Naive thymus-derived CD8-positive, alpha-beta T cell (primary cell): ENCODE measurements at regions not wholly inside any gene's neighbourhood (a gene's known extent, or its start where the extent isn't known, plus 50 kb on each side); places are given as distances from the start of the nearest gene placed in this dataset.
A peak's percentile ranks its signal among the peaks of the same experiment; 100 is the strongest.

Source experiments
- ATAC-seq, 2 donors: fragments of 150-1000 bp; cut with Tn5 transposase in 1 of 2; sonication (Bioruptor Pico), chemical (Tn5 transposase) in 1 of 2; 1 replicate in 1 of 2; 2 replicates in 1 of 2; pipeline ENCODE4 v1.10.0; 2021; ENCODE audit warnings: mild to moderate bottlenecking in 2 of 2, moderate library complexity in 2 of 2
- POLR2A ChIA-PET: fragments of 350-600 bp; sonication (Branson Sonifier 250); formaldehyde crosslinking; loops from one replicate; lab custom pipeline; 2021; ENCODE audit warnings: antibody characterized with exemption; lab: Charles Lee
- DNase-seq, 10 donors: peaks; one replicate each; pipeline versions ENCODE4 v3.0.0 to v3.0.0-alpha.2; 2020 to 2022
- H3K27ac Mint-ChIP-seq, 10 donors: one replicate each; pipeline ENCODE4 v1.8.0; 2020 to 2022; ENCODE audit warnings: mild to moderate bottlenecking in 10 of 10, mixed read lengths in 10 of 10, moderate library complexity in 4 of 10, inconsistent platforms in 1 of 10
- H3K27me3 Mint-ChIP-seq, 5 donors: one replicate each; pipeline ENCODE4 v1.8.0; 2021 to 2022; ENCODE audit warnings: mixed read lengths in 5 of 5
- H3K36me3 Mint-ChIP-seq, 3 donors: one replicate each; pipeline ENCODE4 v1.8.0; 2020 to 2022; ENCODE audit warnings: mixed read lengths in 3 of 3, mild to moderate bottlenecking in 2 of 3, inconsistent platforms in 1 of 3
- H3K4me1 Mint-ChIP-seq, 4 donors: one replicate each; pipeline ENCODE4 v1.8.0; 2021 to 2022; ENCODE audit warnings: mixed read lengths in 4 of 4
- H3K4me3 Mint-ChIP-seq, 10 donors: one replicate each; pipeline ENCODE4 v1.8.0; 2020 to 2022; ENCODE audit warnings: mild to moderate bottlenecking in 10 of 10, mixed read lengths in 10 of 10, moderate library complexity in 6 of 10, inconsistent platforms in 1 of 10
- H3K9me3 Mint-ChIP-seq, 9 donors: one replicate each; pipeline ENCODE4 v1.8.0; 2020 to 2022; ENCODE audit warnings: mixed read lengths in 9 of 9, mild to moderate bottlenecking in 3 of 9, inconsistent platforms in 1 of 9, moderate library complexity in 1 of 9

DNA sequence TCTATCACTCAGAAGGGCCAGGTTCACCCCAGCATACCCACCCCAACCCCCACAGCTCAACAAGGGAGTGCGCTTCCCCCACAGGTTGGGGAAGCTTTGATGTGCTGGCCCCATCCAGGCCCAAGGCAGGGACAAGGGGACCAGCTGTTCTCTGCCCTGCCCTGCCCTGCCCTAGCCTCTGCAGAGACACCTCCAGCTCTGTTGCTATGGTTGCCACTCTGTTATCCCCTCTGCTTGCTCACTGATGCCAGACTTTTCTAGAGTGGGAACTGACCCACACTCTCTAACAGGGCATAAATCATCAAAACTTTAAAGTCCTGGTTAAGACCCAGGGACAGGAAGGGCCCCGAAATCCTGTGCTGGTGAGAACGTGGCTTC, 50.4 kb upstream of the ENPP7 start:
- no peaks in the 10 kb centered on the region for H3K4me1 Mint-ChIP-seq
- H3K36me3 Mint-ChIP-seq = no peaks in the 10 kb centered on the region
- ATAC-seq (no peak), DNase-seq (peak in 1 of 10 donors; percentile 22)
- H3K27ac Mint-ChIP-seq = peak overlapping the region in 1 of 10 donors; percentile 69
- peaks cover 0 to 3% (median 0%) of the 10 kb centered on the region in 9 donors for H3K9me3 Mint-ChIP-seq
- POLR2A ChIA-PET = no interaction called here
- H3K4me3 Mint-ChIP-seq = no peak overlapping the region
- peaks cover 16 to 45% (median 30%) of the 10 kb centered on the region in 5 donors for H3K27me3 Mint-ChIP-seq

DNA sequence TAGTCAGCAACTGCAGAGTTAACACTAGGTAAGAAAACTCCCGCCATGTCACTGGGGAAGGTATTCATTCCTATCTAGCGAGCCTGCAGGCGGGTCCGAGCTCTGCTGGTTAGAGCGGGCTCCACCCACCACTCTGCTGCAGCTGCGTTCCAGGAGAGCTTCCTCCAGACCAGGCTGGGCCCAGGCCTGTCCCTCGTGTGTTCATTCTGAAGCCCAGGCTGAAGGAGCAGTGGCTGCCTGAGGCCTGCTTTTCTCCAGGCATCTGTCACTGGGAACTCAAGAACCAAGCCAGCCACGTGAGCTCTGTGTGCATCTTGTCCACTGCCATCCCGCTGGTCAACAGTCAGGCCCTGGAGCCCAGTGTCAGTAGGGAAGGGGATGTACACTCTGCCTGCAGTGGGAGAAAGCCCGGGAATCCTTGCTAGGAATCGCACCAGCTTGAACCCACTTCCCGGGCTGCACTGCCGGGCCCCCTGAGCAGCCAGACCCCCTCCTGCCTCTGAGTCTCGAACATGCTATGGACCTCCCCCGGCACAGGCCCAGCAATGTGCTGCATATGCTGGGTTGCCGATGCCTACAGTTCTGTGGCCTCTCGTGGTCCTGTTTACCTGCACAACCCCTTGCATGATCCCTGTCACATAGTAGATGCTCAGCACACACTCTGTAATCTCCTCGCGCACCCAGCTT, 51.0 kb upstream of the ENPP7 start:
- peaks cover 0 to 4% (median 0%) of the 10 kb centered on the region in 9 donors for H3K9me3 Mint-ChIP-seq
- no peaks in the 10 kb centered on the region for H3K4me1 Mint-ChIP-seq
- DNase-seq (peak in 1 of 10 donors; percentile 35), ATAC-seq (no peak)
- POLR2A ChIA-PET = no interaction called here
- no peaks in the 10 kb centered on the region for H3K36me3 Mint-ChIP-seq
- H3K4me3 Mint-ChIP-seq = no peak overlapping the region
- H3K27ac Mint-ChIP-seq = peak overlapping the region in 1 of 10 donors; percentile 69
- H3K27me3 Mint-ChIP-seq = peaks cover 16 to 45% (median 26%) of the 10 kb centered on the region in 5 donors

DNA sequence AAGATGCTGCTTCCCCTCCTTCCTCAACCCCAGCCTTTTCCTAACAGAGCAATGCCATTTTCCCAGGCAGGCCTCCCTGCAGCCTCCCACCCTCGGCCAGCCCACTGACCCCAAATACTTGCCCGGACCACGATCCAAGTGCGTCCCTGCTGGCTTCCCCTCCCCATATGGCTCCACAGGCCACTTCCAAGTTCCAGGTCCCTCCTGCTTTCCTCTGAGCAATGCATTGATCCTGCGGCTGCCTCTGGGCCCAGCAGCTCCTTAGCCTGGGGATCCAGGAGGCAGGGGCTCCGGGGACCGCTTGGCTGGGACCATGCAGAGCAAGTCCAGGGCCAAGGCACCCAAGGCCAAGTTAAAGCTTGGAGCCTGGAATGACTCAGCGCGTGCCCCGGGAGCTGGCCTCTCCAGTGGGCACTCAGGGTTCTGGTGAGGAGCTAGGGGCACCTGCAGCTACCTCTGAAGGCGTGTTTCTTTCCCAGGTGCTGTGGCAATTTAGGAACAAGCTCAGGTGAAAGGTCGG, 51.9 kb upstream of the ENPP7 start:
- DNase-seq = peak in 1 of 10 donors; percentile 45
- Mint-ChIP-seq H3K27me3 (peaks cover 16 to 54% (median 26%) of the 10 kb centered on the region in 5 donors), H3K9me3 (peaks cover 0 to 11% (median 5%) of the 10 kb centered on the region in 9 donors), H3K4me3 (no peak overlapping the region), H3K4me1 (no peaks in the 10 kb centered on the region), H3K27ac (no peak overlapping the region), H3K36me3 (peaks cover 0 to 2% (median 0%) of the 10 kb centered on the region in 3 donors)
- no peak for ATAC-seq
- POLR2A ChIA-PET = no interaction called here

DNA sequence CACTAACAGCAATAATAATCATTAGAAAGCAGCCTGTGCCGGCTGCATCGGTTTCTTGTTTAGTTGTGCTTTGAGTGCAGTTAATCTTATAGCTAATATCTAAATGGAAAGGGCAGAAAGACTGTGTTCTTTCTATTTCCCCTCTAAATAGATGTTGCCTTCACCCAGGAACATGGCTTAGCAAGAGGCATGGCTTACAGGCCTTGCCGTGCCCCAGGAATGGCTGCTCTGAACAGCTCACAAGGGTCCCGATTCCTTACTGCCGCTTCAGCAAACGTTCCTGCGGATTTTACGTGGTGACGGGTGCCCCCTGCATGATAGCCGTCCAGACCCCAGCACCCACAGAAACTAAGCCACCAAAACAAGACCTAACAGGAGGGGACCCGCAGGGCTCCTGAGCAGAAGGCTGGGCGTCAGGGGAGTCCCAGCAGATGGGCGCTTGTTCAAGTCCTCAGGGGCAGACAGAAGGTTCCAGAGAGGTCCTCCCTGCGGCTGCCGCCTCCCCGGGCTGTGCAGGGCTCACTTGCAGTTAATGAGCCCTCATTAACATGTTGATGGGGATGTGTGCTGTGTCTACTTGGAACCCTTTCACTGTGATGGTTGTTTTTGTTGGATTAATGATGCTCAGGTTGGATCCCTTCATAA, 52.5 kb upstream of the ENPP7 start:
- ATAC-seq (no peak), DNase-seq (peak in 1 of 10 donors; percentile 23)
- no peak overlapping the region for H3K4me3 Mint-ChIP-seq
- POLR2A ChIA-PET = no interaction called here
- H3K27me3 Mint-ChIP-seq = peaks cover 16 to 60% (median 30%) of the 10 kb centered on the region in 5 donors
- peaks cover 0 to 17% (median 11%) of the 10 kb centered on the region in 9 donors for H3K9me3 Mint-ChIP-seq
- no peaks in the 10 kb centered on the region for H3K4me1 Mint-ChIP-seq
- peaks cover 0 to 8% (median 1%) of the 10 kb centered on the region in 3 donors for H3K36me3 Mint-ChIP-seq
- H3K27ac Mint-ChIP-seq = no peak overlapping the region

DNA sequence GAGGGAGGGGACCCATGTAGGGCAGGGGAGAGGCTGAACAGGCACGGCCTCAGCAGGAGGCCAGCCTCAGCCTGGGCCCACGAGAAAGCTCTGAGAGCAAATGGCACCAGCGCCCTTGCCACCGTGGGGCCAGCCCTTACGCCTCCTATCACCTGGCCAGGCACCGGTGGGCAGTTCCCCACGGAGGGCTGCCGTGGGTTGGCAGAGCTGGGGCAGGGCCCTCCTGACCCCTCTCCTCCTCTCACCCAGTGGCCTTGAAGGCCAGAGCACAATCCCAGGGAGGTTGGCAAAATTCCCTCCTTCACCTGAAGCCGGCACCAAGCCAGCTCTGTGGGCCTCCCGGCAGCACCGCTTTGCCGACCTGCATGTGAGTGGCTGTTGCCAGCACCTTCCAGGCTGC, 53.1 kb upstream of the ENPP7 start:
- no peaks in the 10 kb centered on the region for H3K4me1 Mint-ChIP-seq
- DNase-seq = no peak
- H3K36me3 Mint-ChIP-seq = peaks cover under 1 to 10% (median 3%) of the 10 kb centered on the region in 3 donors
- POLR2A ChIA-PET = no interaction called here
- no peak overlapping the region for H3K27ac Mint-ChIP-seq
- no peak for ATAC-seq
- H3K9me3 Mint-ChIP-seq = peaks cover 0 to 21% (median 13%) of the 10 kb centered on the region in 9 donors
- H3K27me3 Mint-ChIP-seq = peaks cover 15 to 60% (median 34%) of the 10 kb centered on the region in 5 donors
- H3K4me3 Mint-ChIP-seq = no peak overlapping the region

DNA sequence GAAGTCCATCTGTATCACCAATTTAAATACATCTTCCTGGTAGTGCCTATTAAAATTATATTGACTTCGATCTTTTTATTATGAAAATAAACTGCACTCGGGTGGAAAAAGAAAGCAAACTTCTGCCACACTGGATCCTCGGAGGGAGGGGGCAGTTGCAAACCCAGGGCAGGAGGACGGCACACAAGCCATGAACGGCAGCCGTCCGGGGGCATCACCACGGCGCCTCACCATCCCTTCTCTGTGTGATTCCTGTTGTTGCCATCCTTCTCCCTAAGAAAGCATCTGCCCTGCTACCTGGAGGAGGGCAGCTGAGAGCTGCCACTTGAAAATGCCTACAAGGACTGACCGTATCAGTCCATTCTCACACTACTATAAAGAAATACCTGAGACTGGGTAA, 53.9 kb upstream of the ENPP7 start:
- H3K4me3 Mint-ChIP-seq = no peak overlapping the region
- ATAC-seq = no peak

DNA sequence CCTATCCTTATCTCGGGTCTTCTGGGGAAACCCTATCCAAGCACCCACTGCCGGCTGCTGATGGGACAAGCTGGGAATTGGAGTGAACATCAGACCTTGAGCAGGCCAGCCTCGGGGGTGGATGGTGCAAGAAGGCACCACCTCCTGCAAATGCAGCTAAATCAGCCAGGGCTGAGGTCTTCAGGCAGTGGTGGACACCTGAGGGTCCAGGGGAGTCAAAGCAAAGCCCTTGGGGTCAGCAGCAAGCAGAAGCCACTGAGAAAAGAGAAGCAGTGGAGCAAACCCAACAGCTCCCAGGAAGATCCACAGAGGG, 55.4 kb upstream of the ENPP7 start:
- peaks cover 9 to 55% (median 35%) of the 10 kb centered on the region in 5 donors for H3K27me3 Mint-ChIP-seq

More for the DNA sequence above, 53.9 kb upstream of the ENPP7 start:
- Mint-ChIP-seq H3K27me3 (peaks cover 17 to 59% (median 36%) of the 10 kb centered on the region in 5 donors), H3K4me1 (no peaks in the 10 kb centered on the region), H3K27ac (no peak overlapping the region), H3K9me3 (peaks cover 0 to 27% (median 18%) of the 10 kb centered on the region in 9 donors), H3K36me3 (peaks cover 2 to 15% (median 7%) of the 10 kb centered on the region in 3 donors)
- POLR2A ChIA-PET = no interaction called here
- peak in 1 of 10 donors; percentile 34 for DNase-seq

DNA sequence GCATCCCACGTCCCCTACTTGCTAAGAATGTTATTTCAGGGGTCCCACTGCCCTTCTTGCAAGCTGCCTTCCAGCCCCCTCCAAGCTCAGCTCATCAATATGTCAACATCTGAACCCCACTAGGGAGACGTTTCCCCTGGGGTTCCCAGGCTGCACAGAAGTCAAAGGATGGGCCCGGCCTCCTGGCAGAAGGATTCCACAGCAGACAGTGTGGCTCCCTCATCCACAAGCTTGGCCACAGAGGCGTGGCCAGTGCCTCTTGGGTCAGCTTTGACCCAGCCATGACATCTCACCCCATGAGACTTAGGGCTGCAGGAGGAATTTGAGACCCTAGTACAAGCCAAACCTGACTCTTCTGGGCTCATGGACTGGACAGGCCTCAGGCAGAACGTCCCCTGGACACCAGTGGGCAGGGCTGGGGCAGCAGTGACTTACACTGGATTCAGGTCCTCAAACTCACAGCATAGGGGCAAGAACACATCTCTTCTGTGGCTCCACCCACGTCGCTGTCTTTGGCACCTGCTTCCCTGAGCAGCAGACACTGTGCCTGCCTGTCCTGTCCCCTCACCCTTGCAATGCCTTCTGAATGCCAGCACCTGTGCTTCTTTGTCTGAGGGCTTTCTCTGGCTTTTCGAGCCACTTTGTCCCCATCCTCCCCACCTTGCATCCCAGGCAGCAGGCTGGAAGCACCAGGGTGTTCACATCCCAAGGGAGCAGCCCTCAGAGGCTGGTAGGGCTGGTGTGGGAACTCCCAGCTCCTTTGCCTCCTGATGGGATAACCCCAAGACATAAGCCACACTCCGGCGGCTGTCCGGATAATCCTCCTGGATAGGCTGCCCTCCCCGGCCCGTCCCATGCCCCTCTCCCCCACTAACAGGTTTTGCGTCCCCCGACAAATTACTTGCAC, 56.0 kb upstream of the ENPP7 start:
- ATAC-seq = no peak
- DNase-seq = peak in 1 of 10 donors; percentile 36
- POLR2A ChIA-PET = no interaction called here
- Mint-ChIP-seq H3K9me3 (peaks cover 0 to 27% (median 18%) of the 10 kb centered on the region in 9 donors), H3K27me3 (peaks cover 8 to 53% (median 41%) of the 10 kb centered on the region in 5 donors), H3K4me3 (no peak overlapping the region), H3K36me3 (peaks cover 2 to 15% (median 7%) of the 10 kb centered on the region in 3 donors), H3K27ac (no peak overlapping the region), H3K4me1 (no peaks in the 10 kb centered on the region)

More for the DNA sequence above, 55.4 kb upstream of the ENPP7 start:
- Mint-ChIP-seq H3K27ac (no peak overlapping the region), H3K9me3 (peaks cover 0 to 27% (median 18%) of the 10 kb centered on the region in 9 donors), H3K4me1 (no peaks in the 10 kb centered on the region), H3K36me3 (peaks cover 2 to 15% (median 7%) of the 10 kb centered on the region in 3 donors), H3K4me3 (no peak overlapping the region)
- POLR2A ChIA-PET = no interaction called here
- ATAC-seq (no peak), DNase-seq (peak in 1 of 10 donors; percentile 55)

DNA sequence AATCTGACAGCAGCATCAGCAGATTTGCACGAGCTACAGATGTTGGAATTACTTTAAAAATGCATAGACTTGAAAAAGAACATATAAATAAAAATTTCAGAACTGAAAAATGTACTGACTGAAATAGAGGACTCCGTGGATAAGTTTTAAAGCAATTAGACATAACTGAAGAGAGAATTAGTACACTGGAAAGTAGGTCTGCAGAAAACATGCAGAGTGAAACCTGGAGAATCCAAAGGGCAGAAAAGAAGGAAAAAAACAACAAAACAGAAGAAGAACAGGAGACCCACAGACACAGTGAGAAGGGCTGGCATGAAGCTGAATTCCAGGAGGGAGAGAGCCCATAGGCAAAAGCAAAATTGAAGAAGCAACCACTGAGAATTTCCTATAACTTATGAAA, 57.2 kb upstream of the ENPP7 start:
- POLR2A ChIA-PET = no interaction called here
- H3K27ac Mint-ChIP-seq = no peak overlapping the region
- ATAC-seq (no peak), DNase-seq (no peak)
- peaks cover 2 to 15% (median 7%) of the 10 kb centered on the region in 3 donors for H3K36me3 Mint-ChIP-seq
- no peaks in the 10 kb centered on the region for H3K4me1 Mint-ChIP-seq
- H3K9me3 Mint-ChIP-seq = peaks cover 0 to 29% (median 18%) of the 10 kb centered on the region in 9 donors
- H3K4me3 Mint-ChIP-seq = no peak overlapping the region
- peaks cover 13 to 55% (median 49%) of the 10 kb centered on the region in 5 donors for H3K27me3 Mint-ChIP-seq

DNA sequence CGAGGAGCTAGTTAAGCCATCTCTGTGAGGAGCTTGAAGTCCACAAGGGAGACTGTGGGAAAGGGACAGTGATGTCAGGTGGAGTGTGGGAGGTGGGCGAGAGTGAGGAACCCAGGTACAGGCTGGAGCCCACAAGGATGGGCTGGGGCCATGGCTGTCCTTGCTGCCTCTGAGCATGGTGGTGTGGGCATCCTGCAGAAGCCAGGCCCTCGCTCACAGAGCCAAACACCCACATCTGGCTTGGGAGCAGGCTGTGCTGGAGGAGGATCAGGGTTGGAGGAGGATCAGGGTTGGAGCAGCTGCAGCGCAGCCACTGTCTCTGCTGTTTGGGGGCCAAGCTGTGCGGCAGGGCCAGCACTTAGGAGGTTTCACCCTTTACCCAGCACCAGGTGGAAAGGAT, 58.2 kb upstream of the ENPP7 start:
- Mint-ChIP-seq H3K27me3 (peaks cover 13 to 65% (median 55%) of the 10 kb centered on the region in 5 donors), H3K4me1 (no peaks in the 10 kb centered on the region), H3K4me3 (no peak overlapping the region), H3K27ac (no peak overlapping the region), H3K9me3 (peaks cover 0 to 27% (median 18%) of the 10 kb centered on the region in 9 donors), H3K36me3 (peaks cover 2 to 15% (median 7%) of the 10 kb centered on the region in 3 donors)
- POLR2A ChIA-PET = no interaction called here
- DNase-seq (no peak), ATAC-seq (no peak)

DNA sequence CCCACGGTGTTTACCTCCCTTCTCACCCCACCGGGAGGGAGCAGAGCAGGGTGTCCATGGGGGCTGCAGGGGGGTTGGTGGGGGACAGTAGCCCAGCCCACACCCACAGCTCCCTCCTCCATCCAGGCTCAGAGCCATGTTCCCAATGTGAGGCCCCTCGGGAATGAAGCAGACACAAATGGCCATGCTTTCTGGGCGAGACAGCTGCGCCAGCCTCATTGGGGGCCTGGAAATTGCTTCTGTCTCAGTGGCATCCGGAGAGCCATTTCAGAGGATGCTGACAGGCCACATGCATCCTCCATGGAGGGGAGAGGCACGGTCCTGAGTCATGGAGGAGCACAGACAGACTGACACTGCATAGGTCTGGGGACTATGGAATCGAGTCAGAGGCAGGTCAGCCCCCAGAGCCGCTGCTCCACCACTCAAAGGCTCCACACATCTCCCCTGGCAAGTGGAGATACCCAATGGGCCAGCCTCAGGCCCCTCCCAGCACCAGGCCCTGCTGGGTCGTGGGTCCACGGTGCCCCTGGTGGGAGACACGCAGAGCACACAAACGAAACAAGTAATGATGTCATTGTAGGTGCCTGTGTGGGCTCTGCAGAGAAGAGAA, 59.6 kb upstream of the ENPP7 start:
- DNase-seq (peak in 1 of 10 donors; percentile 36), ATAC-seq (no peak)
- POLR2A ChIA-PET = no interaction called here
- no peak overlapping the region for H3K4me3 Mint-ChIP-seq
- no peaks in the 10 kb centered on the region for H3K4me1 Mint-ChIP-seq
- H3K36me3 Mint-ChIP-seq = peaks cover 2 to 15% (median 7%) of the 10 kb centered on the region in 3 donors
- peaks cover 0 to 27% (median 18%) of the 10 kb centered on the region in 9 donors for H3K9me3 Mint-ChIP-seq
- H3K27ac Mint-ChIP-seq = peak overlapping the region in 1 of 10 donors; percentile 9
- H3K27me3 Mint-ChIP-seq = peaks cover 16 to 78% (median 63%) of the 10 kb centered on the region in 5 donors

DNA sequence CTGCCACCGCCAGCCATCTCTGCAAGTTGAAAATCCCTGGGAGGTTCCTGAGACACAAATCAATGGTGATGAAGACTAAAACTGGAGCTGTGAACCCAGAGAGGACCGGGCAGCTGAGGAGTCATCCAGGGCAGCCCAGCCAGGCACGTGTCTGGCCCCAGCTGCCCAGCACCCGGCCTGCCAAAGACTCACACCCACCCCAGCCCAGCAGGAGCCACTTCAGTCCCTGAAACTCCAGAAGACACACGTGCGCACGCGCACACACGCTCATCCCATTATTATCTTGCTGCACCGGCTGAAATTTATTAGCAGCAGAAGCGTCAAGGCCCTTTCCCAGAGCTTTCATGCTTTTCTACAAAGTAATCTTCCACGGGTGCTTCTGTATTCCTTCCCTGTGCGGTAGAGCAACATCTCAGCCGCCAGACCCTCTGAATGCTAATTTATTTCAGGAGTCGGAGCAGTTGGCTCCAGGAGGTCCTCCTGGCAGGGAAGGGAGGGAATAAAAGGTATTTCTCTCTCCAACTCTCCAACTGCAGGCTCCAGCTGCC, 59.8 kb upstream of the RBFOX3 start:
- no peak for ATAC-seq
- POLR2A ChIA-PET = no interaction called here
- peaks cover 2 to 15% (median 7%) of the 10 kb centered on the region in 3 donors for H3K36me3 Mint-ChIP-seq
- peaks cover 0 to 27% (median 18%) of the 10 kb centered on the region in 9 donors for H3K9me3 Mint-ChIP-seq
- H3K27me3 Mint-ChIP-seq = peaks cover 14 to 82% (median 60%) of the 10 kb centered on the region in 5 donors
- peak in 1 of 10 donors; percentile 21 for DNase-seq
- H3K4me3 Mint-ChIP-seq = no peak overlapping the region
- H3K4me1 Mint-ChIP-seq = no peaks in the 10 kb centered on the region
- H3K27ac Mint-ChIP-seq = no peak overlapping the region
